SK-N-MC (cell line): ENCODE measurements at regions not wholly inside any gene's neighbourhood (a gene's known extent, or its start where the extent isn't known, plus 50 kb on each side); places are given as distances from the start of the nearest gene placed in this dataset.
"Not testable (repeated sequence)": the region's sequence is repeated elsewhere in the genome, so short reads cannot be mapped to it uniquely, and the experiment has no call there.

Experiments used
- EZH2 ChIP-seq: fragments of 200-600 bp; sonication (generic); IDR thresholded peaks from one replicate; pipeline ENCODE4 v1.6.1; 2017; ENCODE audit warnings: antibody characterized with exemption
- POLR2AphosphoS5 ChIP-seq: IDR thresholded peaks from 2 replicates; pipeline ENCODE4 v1.6.1; 2012; ENCODE audit warnings: mild to moderate bottlenecking, low read depth, low read length, borderline replicate concordance

DNA sequence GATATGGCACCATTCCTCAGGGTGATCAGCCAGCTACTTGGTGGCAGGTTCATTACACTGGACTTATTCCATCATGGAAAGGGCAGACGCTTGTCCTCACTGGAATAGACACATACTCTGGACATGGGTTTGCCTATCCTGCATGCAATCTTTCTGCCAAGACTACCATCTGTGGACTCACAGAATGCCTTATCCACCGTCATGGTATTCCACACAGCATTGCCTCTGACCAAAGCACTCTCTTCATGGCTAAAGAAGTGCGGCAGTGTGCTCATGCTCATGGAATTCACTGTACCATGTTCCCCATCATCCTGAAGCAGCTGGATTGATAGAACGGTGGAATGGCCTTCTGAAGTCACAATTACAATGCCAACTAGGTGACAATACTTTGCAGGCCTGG is 104.1 kb upstream of the NPAS2 start:
- TF ChIP-seq POLR2AphosphoS5, EZH2: not testable (repeated sequence)
